DMS153 (cell line): ENCODE measurements at regions not wholly inside any gene's neighbourhood (a gene's known extent, or its start where the extent isn't known, plus 50 kb on each side); places are given as distances from the start of the nearest gene placed in this dataset.
"Not testable (repeated sequence)": the region's sequence is repeated elsewhere in the genome, so short reads cannot be mapped to it uniquely, and the experiment has no call there.

Source experiments
- DNase-seq: peaks from one replicate; lab custom pipeline; 2025; lab: John Stamatoyannopoulos, UW

GRCh38 chr11:126149759-126150625 is 61.5 kb downstream of the RPUSD4 start:
- DNase-seq = peak; percentile 18

DNA sequence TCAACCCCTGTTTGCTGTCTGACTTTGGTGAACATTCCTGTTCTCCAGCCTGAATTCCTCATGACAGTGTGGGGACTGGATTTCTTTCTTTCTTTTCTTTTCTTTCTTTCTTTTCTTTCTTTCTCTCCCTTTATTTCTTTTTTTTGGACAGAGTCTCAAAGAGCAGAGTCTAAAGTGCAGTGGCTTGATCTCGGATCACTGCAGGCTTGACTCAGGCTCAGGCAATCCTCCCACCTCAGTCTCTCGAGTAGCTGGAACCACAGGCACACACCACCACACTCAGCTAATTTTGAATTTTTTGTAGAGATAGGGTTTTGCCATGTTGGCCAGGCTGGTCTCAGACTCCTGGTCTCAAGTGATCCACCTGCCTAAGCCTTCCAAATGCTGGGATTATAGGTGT is 63.1 kb downstream of the RPUSD4 start:
- DNase-seq = no peak

- DNase-seq = peak; percentile 50
Observed at GRCh38 chr11:126147208-126148111, 64.0 kb downstream of the RPUSD4 start.

DNA sequence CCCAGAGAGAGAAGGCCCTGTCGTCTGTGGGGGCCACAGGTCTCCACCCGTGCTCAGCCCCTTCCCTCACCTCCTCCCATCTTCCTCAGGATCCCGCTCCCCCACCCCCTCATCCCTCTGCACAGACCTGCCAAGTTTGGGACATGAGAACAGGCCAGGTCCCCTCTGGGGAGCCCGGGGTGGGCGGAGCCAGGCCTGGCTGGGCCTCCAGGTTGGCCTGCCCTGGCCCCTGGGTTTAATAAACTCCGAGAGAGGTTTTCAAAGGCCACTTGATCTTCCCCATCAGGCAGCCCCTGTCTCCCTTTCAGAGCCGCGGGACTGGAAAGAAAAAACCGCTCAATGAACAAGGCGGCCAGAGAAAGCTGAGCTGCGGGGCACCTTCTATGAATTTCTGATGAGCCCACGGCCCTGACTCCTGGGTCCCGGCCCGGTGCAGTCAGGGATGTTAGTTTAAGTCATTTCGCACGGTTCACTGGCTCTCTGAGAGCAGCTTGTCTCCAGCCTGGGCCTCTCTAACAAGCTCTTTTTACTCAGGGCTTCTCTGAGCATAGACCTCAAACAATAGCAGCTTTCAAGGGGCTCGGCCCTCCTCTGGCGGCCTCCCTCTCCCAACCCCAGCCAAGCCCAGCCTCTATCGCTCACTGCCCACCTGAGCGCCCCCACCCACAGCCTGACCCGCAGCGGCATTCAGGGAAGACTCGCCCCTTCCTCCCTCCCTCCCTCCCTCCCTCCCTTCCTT is 64.8 kb downstream of the RPUSD4 start:
- DNase-seq = peak; percentile 80

DNA sequence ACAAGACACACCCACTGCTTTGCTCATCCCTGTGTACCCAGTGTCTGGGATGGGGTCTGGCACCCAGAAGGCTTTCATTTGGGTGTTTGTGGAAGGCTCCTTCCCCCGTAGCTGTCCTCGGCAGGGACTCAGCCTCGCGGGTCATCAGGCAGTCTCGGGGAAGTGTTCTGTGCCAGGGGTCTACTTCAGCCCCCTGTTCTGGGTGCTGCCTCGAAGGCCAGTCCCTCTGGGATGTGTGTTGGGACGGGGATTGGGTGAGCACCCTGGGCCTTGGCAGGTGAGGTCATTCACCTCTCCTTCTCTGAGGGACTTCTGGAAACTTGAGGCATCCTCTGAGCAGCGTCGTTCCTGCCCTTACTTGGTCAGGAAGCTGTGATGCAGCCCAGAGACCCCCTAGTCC is 65.5 kb downstream of the RPUSD4 start:
- DNase-seq = no peak

DNA sequence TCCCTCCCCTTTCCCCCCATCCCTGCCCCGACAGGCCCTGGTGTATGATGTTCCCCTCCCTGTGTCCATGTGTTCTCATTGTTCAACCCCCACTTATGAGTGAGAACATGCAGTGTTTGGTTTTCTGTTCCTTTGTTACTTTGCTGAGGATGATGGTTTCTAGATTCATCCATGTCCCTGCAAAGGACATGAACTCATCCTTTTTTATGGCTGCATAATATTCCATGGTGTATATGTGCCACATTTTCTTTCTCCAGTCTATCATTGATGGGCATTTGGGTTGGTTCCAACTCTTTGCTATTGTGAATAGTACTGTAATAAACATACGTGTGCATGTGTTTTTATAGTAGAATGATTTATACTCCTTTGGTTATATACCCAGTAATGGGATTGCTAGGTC is 68.0 kb downstream of the RPUSD4 start:
- DNase-seq = not testable (repeated sequence)

DNA sequence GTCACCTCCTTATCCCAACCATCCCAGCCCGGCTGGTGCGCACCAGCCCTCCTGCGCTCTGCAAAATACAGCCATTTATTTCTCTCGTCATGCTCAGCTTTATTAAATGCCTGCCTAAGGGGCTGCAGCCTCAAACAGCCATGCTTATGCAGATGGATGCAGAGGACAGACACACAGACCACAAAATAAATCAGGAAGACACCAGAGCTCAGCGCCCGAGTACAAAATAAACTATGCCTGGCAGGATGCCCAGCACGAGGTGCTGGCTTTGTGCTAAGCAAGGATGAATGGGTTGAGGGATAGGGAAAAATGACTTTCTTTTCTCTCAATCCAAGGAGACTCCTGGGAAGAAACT is 70.5 kb downstream of the RPUSD4 start:
- peak; percentile 50 for DNase-seq

DNA sequence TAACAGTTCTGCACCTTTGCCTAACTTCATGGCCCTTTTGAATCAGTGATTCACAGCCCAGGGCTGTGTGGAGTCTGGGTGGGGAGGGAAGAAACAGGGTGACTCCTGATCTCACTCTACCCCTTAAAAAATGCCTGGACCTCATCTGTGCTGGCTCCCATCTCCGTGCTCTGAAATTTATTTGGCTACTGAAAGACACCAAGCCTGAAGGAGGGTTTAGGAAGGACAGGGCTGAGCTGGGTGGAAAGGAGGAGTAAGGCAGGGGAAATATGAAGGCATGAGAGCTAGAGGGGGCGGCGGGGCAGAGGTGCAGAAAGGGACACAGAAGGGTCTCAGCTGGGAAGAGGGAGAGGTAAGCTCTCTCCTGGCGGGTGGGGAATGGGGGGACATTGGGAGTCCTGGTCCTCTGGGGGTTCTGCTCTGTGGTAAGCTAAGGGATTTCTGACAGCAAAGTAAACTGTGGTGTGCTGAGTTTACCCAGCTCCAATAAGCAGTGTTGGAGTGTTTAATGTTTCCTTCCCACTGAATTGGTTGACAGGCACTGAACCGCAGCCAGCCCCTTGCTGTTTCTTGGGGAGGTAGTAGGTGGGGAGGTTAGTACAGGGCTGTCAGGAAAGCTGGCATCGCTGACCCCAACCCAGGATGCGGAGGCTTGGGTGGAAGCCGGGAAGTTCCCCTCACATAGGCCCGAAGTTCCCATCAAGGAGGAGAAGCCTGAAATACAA is 71.1 kb downstream of the RPUSD4 start:
- no peak for DNase-seq

DNA sequence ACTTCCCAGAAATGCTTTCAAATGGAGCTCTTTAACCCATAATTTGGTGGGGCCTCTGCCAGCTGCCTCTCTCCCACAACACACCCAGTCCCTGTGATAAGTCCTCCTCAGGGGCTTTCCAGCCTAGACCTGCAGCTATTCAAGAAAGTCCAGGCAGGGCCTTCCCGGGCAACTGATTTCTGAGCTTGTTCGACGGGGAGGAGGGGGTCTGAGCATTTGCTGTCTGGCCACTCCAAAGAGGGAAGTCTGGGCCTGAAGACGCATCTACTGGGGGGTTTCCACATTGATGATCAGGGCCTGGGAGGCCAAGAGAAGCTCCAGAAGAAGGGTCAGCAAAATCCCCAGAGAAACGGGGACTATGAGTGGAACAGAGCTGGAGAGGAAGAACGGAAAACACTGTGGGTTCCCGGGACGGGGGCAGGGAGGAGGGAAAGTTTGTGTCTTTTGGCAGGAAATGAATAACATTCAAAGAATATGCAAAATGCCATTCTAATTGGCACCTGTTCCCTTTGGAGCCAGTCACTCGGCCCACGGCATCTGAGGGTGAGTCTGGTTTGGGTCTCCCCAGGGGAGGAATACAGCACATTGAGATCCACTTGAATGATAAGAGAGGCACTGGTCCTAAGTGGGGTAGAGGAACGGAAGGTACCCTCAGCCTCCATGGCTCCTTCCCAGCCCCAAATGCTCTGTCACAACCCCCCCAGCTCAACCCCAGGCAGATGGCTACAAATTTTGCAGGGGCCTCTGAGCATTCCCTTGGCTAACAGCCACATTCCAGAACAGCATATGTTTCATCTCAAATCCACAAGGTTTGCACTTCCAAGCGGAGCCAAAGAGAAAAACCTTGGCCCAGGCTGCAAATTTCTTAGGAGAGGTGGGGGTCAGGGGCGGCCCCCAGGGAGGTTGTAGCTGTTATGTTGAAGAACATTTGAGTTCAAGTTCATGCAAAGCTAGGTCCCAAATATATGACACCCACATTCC is 72.0 kb downstream of the RPUSD4 start:
- DNase-seq = no peak

- no peak for DNase-seq
Observed at GRCh38 chr11:126138636-126139035, 72.8 kb downstream of the RPUSD4 start.

DNA sequence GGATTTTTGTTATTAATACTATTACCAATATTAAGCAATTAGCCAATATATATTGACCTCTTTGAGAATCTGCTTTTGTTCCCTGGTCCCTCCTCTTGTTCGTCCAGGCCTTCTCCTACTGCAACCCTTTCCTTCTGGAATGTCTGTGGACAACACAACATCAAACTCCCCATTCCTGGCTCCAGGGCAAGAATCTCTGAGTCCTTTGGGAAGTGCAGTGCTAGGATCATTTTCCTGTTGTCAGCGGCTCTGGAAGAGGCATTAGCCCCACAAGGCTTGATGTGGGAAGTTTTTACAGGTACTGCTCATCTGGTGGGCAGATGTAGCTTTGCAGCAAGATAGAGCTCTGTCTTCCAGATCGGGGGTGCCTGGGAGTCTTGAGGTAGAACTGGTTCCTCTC is 74.3 kb downstream of the RPUSD4 start:
- DNase-seq = no peak

- DNase-seq = no peak
Observed at GRCh38 chr11:126136507-126136906, 73.8 kb upstream of the CDON start.

DNA sequence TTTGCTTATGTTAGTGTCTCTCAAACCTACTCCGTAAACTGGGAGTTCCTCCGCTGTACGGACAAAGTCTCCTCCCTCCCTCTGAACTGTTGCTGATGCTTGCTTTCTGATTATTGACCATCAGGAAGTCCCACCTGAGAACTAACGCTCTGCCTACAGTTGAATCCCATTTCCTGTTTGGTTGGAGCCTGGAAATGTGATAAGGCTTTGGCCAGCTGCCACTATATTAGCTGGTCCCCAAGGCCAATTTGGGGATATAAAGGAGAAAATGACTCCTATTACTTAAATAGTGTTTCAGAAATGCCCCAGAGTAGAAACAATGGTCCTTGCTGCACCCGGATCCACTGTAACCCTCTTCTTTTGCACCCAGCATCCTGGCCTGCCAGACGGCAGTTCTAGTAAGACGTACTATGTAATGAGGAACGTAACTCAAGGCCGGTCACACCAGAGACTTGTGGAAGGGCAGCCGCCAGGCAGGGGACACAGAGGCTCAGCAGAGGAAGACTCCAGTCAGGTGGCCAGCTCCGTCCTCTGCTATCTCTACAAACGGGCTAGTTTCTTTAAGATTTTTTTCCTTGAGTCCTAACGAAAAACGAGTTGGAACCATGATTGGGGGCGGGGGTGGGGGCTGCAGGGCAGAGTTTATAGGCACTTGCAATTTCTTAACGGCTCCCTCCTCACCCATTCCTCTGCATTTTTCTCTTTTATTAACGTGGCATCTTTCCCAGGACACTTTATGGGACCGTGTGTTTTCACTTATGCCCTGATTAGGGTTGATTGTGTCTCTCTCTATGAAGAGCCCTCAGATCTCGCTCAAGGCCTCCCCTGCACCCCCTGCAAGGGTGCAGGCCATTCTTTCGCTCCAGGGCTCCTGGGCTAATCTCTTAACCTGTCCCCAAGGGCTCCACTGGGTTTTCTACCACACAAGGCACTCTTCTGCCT is 72.8 kb upstream of the CDON start:
- DNase-seq = peak; percentile 26

DNA sequence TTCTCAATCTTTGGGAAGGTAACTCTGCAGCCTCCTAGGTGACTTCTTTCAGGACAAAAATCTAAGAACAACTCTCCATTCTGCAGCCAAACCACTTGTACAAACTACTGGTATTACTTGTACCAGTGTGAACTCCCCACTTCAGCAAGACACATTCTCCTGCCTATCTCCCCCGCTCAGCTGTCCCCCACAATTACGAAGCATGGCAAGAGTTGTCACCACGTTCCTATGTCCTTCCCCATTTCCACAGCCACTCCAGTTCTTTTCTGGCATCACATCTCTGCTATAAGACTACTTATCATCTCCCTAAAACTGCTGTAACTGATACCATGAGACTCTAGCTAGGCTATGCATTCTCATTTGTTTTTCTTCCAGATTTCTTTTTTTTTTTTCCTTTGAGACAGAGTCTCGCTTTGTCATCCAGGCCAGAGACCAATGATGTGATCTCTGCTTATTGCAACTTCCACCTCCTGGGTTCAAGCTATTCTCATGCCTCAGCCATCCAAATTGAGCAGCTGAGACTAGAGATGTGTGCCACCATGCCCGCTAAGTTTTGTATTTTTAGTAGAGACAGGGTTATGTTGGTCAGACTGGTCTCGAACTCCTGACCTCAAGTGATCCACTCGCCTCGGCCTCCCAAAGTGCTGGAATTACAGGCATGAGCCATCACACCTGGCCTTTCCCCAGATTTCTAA is 71.9 kb upstream of the CDON start:
- DNase-seq = no peak

DNA sequence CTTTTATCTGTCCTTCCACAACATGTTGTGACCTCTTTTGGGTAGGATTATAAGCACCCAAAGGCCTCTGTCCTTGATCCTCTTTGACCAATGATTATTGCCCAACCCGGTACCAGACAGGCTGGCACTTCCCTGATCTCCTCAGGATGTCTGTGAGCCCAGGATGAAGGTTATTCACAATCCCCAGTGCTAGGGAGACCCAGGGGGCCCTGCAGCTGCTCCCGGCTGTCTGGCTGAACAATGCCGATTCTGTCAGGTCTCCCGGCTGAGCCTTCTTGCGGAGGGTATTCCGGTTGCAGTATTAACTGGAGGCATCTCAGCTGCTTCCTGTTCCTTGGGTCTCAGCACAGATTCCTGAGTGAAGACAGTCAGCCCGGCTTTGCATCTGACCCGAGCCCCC is 71.2 kb upstream of the CDON start:
- DNase-seq = no peak

- peak; percentile 19 for DNase-seq
Observed at GRCh38 chr11:126132319-126132718, 69.7 kb upstream of the CDON start.

GRCh38 chr11:126130781-126131180 is 68.1 kb upstream of the CDON start:
- not testable (repeated sequence) for DNase-seq
